ENCODE measurements at regions not wholly inside any gene's neighbourhood (a gene's known extent, or its start where the extent isn't known, plus 50 kb on each side); places are given as distances from the start of the nearest gene placed in this dataset.

DNA sequence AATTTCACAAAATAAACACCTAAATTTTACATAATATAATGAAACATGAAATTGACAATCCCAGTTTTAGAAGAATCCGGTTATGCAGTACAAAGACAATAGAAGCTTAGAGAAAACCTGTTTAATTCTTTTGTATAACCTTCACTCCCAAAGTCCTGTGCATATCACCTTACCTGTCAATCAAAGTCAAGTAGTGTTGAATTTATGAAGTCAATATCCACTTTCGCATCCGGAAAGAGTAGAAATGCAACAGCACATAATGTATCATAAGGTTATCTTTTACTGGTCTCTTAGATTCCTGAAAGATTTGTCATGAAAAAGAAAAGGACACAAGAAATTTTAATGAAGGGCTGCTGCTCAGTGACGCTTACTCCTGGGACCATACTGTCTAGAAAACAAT lies 1112.6 kb downstream of the PCDH9 start:
- TF ChIP-seq, protein P1, sequence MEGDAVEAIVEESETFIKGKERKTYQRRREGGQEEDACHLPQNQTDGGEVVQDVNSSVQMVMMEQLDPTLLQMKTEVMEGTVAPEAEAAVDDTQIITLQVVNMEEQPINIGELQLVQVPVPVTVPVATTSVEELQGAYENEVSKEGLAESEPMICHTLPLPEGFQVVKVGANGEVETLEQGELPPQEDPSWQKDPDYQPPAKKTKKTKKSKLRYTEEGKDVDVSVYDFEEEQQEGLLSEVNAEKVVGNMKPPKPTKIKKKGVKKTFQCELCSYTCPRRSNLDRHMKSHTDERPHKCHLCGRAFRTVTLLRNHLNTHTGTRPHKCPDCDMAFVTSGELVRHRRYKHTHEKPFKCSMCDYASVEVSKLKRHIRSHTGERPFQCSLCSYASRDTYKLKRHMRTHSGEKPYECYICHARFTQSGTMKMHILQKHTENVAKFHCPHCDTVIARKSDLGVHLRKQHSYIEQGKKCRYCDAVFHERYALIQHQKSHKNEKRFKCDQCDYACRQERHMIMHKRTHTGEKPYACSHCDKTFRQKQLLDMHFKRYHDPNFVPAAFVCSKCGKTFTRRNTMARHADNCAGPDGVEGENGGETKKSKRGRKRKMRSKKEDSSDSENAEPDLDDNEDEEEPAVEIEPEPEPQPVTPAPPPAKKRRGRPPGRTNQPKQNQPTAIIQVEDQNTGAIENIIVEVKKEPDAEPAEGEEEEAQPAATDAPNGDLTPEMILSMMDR (IDR thresholded peaks at IDR 0.05) = no peak
- TF ChIP-seq POLR2A (IDR thresholded peaks at IDR 0.05) = no peak
